ENCODE measurements at regions not wholly inside any gene's neighbourhood (a gene's known extent, or its start where the extent isn't known, plus 50 kb on each side); places are given as distances from the start of the nearest gene placed in this dataset.
"Not testable (repeated sequence)": the region's sequence is repeated elsewhere in the genome, so short reads cannot be mapped to it uniquely, and the experiment has no call there.

DNA sequence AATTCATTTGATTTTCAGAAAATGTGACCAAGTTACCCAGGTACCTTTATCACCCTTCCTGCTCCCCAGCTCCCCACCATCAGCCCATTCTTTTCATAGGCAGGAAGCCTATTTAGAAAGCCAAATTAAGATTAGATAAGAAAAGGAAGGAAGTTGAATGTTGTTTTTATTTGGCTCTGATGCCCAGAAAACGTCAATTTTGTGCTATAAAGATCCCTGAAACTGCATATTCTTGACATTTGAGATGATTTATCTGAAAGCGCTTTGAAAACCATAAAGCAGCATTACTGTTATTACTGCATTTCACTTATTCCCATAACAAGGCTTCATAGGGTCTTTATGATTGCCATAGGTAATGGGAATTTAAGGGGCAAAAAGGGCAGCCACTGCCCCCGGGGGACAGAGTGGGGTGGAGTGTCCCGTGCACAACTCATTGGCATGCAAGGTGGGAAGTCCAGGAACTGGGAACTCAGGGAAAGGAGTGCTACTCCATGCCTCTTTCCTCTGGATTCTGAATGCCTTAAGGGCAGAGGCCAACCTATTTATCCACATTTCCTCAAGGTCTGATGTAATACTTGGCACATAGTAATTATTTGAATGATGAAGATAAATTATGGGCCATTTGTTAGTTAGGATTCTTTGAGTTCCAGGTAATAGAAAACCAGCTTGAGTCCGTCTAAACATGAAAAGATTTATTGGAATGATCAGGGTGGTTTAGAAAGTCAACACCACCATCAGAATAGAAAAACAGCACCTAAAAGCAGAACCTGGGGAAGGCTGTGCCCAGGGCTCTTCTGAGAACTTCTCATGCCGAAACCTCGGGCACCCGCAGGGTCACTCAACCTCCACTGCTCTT is 100.6 kb upstream of the ELMO1 start:
- DNase-seq, result no peak

DNA sequence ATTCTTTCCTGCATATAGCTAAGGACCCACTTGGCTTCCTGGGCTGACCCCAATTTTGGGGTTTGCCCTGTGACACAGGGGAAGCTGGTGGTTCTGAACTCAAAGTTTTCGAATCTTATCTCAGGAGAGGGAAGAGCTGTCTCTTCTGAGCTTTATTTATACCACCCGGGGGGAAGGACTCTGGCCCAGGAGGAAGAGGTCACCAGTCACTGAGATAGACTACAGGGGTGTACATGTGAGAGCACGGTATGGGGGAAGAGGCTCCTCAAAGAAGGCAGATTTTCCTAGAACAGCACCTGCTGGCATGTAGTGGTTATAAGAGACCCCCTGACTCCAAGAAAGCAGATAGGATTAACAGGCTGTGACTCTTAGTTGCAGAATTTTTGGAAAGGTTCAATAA is 101.8 kb upstream of the ELMO1 start:
- DNase-seq, result no peak

DNA sequence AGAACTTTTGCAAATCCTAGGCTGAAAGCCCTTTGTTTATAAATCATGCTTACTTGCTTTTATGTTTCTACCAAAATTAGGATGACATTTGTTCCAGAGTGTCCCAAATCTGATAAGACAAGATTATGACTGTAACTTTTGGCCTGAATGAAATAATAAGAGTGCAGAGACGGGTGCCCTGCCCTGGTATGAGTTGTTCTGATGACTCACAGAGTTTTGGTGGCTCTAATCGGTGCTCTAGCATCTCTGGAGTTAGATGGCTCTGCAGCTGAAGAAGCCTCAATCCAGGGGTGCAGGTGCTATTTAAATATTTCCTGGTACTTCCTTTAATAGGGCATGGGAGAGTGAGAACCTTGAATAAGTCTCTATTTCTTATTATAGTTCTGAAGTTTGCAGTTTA is 102.2 kb upstream of the ELMO1 start:
- no peak for DNase-seq

DNA sequence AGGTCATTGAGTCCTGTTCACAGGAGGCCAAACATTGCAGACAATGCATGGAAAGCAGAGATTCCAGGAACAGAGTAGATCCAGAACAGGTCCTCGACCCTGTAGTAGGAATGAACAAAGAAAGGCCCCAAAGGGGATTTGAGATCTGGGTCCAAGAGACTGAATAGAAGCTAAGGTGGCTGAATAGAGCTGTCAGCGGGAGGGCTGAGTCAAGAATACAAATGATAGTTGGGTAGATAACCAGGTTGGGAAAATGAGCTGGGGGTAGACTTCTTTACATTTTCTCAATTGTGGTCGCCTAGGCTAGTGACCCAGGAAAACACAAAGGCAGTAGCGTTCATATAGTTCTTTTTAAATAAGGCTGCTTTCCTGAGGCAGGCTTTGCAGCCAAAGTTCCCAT is 103.4 kb upstream of the ELMO1 start:
- no peak for DNase-seq

DNA sequence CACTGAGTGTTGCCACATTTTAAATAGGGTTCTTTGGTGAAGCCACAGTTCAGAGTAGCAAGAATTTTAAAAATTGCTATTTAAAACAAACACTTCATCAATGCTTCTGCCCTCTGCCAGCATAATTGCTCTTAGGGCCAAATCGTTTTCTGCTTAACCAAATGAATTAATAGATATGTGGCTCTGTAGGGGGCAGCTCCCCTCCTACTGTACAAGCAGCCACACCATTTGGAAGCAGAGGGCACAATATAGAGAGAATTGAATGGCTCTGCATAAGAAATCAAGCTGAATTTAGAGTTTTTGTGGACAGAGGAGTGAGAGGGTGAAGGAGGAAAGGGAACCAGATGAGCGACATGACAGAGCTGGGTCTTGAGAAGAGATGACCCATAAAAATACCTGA is 103.8 kb upstream of the ELMO1 start:
- not testable (repeated sequence) for DNase-seq

DNA sequence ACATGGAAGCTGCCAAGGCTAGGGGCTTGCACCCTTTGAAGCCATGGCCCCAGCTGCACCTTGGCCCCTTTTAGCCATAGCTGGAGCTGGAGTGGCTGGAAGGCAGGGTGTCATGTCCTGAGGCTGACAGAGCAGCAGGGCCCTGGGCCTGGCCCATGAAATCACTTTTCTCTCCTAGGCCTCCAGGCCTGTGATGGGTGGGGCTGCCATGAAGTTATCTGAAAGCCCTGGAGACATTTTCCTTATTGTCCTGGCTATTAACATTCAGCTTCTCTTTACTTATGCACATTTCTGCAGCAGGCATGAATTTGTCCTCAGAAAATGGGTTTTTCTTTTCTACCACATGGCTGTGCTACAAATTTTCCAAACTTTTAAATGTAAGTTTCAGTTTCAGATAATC is 106.9 kb upstream of the ELMO1 start:
- DNase-seq, result no peak

DNA sequence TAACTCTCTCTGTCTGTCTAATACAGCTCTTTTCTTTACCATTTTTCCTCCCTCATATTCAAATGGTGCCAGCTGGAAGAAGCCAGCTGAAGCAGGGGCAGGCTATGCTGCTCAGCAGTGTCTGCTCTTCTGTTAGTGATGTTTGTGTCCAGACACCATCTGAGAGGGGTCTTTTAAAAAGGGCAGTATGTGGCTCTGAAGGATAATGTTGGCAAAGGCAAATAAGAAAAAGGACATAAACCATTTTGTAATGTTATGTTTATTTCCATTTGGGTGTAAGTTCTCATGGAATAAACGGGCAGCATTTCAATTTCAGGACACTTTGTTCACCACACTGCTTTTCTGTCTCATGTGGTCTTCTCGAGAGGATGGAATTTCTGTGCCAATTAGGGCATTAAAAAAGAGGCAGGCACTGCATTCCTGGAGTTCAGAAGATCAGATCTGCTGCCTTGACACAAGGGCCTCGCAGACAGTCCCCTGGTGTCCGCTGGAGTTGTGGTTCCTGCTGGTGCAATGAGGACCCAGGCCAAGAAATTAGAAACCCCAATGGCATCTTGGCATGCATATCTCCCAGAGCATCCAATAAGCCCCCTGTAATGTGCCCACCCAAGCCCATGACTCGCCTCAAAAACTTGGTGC is 109.0 kb upstream of the ELMO1 start:
- DNase-seq, result no peak

DNA sequence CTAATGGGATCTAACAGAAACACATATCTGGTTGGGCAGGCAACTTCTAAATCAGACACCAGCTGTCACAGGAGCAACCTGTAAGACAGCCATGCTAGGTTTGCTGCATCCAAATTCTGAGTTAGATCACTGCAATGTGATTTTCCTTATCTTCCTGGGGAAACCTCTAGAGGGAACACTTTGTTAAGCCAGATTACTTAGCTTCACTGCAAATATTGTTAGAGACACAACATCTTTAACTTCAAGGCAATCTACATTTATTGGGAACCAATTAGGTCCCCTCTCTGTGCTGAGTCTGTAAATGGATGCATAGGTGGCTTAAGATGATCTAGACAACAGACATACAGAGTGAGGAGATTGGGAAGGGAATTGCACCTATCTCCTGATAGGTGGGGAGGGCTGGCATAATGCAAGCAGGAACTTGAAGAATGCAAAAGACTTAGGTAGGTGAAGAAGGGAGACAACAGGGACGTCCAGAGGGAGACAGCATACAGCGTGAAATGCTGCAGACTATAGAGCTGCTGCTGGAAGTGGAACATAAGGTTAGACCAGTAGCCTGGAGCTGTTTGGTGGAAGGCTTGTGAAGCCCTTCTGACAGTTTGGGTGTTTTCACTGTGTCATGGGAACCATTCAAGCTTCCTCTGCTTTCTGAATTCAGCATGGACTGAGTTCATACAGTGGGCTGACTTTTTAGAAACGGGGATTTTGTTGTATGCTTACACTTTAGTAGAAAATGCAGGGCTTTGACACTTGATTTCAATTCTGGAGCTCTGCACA is 109.8 kb upstream of the ELMO1 start:
- DNase-seq, result no peak

DNA sequence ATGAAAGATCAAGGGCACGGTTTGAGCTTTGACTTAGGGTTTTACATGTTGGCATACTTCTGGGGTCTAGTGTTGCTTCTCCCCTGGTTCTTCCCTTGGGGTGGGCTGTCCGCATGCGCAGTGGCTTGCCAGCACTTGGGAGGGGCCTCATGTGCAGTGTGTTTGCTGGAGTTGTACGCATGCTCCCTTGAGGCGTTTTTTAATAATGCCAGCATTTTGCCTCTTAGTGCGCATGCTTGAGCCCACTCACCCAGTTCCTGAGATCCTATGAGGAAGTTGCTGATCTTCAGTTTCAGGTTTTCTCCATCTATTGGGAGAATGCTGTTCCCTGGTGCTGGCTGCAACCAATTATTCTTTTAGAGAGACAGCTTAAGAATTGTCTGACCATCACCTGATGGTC is 113.4 kb upstream of the GPR141 start:
- DNase-seq, result no peak

DNA sequence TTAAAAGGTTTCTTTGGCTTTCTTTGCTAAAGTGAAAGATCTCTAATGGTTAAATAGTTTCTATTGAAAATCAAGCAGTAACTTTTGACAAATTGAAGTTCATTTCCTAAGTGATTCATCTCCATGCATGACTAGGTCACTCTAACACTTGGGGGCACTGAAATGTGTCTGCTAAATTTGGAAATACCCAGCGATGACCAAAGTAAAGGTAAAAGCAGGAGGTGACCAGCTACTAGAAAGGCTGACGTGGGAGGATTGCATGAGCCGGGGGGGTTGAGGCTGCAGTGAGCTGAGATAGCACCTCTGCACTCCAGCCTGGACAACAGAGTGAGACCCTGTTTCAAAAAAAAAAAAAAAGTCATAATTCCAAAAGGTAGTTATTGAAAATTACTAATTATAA is 111.8 kb upstream of the GPR141 start:
- DNase-seq, result no peak

DNA sequence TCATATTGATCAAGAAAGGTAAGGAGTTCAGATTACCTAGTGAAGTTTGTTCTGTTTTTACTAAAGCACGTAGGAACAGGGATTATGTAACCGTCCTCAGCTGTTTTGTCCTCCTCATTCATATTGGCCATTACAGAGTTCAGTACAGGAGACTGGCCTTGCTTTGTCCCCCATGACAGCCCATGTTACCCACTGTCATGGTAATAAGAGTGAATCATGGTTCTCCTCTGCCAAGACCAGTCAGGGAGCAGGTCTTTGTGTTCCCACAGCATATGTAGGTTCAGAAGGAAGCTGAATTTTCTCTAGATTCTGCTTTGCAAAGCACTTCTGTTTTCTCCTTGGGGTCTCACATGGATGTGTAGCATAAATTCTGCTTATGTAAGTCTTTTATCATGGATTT is 106.2 kb upstream of the GPR141 start:
- DNase-seq, result no peak

DNA sequence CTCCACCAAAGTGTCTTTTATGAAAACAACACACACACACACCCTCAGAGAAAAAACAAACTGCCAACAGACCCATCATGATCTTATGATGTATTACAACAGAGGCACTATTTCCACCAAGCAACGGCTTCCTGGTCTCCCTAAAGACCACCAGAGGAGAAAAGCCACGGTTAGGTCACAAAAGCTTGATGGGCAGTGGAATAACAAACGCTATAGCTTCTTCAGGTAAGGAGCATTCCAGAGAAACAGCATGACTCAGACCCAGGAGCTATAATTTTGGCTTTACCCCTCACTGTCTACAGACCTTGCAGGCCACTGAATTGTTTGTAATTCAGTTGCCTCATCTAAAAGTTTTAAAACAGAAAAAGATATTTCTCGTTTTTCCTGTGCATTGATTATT is 105.7 kb upstream of the GPR141 start:
- DNase-seq, result no peak

DNA sequence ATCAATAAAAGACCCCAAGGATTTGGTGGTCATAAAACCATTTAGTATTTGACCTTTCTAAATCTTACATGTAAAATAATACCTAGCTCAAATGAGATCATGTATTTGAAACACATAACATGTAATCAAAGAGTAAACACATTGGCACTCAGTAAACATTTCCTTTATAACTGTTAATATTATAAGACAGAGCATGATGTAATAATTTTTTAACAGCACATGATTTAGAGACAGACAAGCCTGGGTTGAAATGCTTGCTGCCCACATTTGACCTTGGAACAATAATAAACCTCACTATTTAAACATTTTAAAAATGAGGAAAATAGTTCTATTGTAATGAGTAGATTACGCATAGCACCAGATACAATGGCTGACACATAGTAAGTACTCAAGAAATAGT is 105.2 kb upstream of the GPR141 start:
- DNase-seq, result no peak

DNA sequence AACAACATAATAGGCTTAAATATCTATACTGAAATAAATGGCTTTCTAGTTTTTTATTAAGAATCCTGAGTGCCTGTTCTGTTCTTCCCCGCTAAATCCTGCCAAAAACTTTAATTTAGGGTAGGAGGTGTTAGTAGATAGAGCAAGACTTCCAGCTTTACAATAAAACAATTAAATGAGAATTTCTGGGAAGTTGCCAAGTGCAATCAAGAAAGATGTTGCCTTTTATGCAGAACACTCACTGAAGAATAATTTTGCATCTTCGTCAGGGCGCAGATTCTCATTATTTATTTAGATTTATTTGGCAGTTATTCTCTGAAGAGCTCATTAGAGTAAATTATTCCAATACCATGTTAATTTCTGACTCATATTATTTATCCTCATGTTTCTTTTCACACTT is 103.2 kb upstream of the GPR141 start:
- no peak for DNase-seq

DNA sequence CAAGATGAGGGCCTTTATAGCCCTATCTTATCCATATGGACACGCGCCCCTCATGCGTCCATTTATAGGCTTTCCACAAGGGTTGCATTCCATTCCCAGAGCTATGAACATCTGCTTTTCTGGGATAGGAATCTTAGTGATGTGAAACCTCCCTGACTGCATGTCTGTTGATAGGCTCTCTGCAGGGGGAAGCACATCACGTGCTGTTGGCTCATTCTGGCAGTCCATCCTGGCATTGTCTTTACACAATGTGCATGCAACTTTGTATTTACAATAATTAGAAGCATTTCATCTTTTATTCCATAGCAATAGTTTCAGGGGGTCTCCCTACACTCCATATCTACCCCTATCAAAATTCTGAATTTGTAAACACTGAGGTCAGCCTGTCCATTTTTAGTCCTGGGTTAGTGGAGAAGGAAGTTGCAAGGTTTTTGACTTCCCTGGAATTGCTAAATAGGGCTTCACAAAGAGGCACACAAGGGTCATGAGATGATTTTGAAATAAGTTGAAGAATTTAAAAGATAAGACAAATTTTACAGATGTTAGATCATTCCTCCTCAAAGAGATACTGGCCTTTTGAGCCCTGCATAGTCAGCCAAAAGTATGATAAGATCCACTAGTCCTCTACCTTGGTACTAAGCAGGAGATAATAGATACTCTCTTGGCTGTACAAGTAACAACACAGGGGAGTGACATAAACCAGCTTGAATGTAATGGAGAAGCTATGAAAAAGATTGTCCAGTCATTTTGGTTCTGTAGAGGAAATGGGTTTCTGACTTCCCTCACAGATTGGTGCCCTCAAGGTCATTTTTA is 98.7 kb upstream of the GPR141 start:
- DNase-seq, result not testable (repeated sequence)

DNA sequence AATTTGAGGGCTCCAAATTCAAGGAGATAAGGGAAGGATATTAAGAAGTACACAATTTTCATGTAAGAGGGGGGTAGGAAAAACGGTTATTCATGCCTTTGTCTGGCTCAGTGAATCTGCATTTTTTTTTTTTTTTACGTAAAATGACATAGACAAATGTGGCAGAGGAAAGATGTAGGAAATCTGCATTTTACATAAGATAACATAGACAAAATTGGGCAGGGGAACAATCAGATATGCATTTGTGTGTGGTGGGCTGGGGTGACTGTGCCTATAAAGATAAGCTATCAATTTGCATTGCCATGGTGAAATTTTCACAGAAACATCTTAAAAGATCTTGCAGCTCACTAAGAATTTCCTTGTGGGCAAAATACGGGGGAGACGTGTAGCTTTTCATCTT is 92.7 kb upstream of the GPR141 start:
- no peak for DNase-seq

DNA sequence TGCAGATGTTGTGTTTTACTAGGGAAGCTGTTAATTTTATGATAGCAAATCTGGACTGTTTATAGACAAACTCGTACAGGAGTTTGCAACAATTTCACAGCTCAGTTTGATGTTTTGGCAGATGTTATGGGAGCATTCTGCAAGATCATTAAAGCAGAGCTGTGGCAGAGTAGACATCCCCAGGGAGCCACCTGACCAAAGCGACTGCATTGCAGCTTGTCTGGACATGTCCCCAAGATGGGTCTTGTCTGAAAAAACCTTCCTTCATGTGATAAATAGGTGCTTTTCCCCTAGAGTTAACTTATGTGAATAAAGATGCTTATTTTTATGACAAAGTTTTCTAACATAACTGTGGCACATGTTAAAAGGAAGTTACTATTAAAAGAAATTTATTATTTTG is 91.2 kb upstream of the GPR141 start:
- no peak for DNase-seq

DNA sequence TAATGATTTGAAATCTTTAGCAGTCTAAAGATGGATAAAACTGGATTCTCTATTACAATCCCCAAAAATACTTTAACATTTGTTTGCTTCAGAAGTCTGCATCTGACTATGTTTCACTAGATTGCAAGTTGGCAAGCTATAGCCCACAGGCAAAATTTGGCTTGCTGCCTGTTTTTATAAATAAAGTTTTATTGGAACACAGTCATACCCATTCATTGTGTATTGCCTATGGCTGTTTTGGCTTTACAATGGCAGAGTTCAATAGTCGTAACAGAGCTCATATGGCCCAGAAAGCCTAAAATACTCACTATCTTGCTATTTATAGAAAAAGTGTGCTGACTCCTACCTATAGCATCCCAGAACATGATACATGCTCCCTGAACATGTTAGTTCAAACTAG is 89.0 kb upstream of the GPR141 start:
- no peak for DNase-seq

DNA sequence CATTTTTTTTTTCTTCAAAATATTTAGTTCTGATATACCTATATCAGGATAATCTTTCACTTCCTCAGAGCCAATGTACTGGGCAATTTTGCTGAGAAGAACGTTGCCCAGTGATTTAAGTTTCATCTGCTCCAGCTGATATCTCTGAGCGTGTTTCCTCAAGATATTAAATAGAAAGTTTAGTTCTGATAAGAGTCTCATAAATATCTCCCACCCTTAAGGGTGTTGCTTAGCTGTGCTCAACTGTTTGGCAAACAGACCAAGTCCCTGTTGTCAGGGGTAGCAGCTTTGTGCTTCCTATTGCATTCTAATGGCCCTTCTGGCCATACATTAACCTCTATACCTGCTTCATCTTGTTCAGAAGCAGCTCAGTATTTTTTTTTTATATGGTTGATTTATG is 84.7 kb upstream of the GPR141 start:
- DNase-seq, result no peak

DNA sequence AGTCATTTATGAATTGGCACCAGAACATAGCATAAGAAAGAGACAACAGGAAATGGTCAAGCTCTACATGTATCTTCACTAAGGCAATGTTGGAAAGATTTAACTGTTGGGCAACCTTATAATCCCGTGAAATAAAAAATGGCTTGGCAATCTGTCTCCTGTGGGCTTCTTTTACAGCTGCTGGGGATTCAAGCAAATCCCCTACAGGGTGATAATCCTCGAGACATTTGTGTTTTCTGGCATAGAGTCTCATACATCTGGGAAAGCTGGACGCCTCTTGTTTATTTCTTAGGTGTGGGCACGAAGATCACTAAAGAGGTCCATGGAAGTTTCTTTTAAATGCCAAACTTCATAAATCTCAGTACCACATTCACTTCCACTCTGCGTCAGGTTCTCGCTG is 82.2 kb upstream of the GPR141 start:
- DNase-seq, result no peak

DNA sequence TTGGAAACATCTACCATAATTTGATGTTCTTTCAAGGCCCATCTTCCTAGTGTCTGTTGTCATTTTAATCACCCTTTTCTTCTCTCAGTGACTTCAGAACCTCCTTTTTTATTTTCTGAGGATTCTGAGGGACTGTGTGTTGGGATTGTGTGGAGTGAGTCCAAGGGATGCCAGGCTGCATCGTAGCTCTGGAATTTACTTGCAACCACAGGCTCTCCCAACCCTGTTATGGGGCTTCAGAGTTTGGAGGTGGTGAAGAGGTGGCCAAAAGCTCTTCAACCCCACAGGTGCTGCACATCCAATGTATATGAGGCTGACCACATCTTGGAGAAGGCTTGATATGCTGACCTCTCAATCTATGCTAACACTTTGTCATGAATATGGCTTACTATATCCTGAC is 79.5 kb upstream of the GPR141 start:
- DNase-seq, result no peak

DNA sequence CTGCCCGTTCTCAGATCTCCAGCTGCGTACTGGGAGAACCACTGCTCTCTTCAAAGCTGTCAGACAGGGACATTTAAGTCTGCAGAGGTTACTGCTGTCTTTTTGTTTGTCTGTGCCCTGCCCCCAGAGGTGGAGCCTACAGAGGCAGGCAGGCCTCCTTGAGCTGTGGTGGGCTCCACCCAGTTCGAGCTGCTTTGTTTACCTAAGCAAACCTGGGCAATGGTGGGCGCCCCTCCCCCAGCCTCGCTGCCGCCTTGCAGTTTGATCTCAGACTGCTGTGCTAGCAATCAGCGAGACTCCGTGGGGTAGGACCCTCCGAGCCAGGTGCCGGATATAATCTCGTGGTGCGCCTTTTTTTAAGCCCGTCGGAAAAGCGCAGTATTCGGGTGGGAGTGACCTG is 66.2 kb upstream of the GPR141 start:
- not testable (repeated sequence) for DNase-seq

DNA sequence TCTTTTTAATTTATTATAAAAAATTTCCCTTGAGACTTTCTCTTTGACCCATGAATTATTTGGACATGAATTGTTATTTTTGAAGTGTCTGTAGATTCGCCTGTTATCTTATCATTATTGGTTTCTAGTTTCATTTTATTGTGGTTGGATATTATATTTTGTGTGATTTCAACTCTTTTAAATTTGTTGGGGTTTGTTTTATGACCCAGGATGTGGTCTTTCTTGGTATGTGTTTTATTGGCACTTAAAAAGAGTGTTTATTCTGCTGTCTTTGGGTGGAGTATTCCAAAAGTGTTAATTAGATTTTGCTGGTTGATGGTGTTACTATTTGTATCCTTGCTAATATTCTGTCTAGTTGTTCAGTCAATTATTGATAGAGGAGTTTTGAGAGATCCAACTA is 50.5 kb upstream of the GPR141 start:
- no peak for DNase-seq
